Pancreas (tissue), 10 donors: ENCODE measurements at regions not wholly inside any gene's neighbourhood (a gene's known extent, or its start where the extent isn't known, plus 50 kb on each side); places are given as distances from the start of the nearest gene placed in this dataset.

Experiments used
- ATAC-seq, 4 donors: fragments of 200-7000 bp; cut with Tn5 transposase; one replicate each; pipeline versions ENCODE4 v1.8.0 to v1.9.1; 2020; ENCODE audit warnings: mild to moderate bottlenecking in 4 of 4, moderate library complexity in 4 of 4
- DNase-seq, 6 donors: peaks; one replicate each; pipeline ENCODE4 v3.0.0-alpha.2; 2020
- FAIRE-seq: peaks from 2 replicates; lab custom pipeline; 2012; peaks lifted over from hg19 to GRCh38; lab: Jason Lieb, UNC
- H3K27ac ChIP-seq, 4 donors: fragments of 200-600 bp; sonication (generic); 1 replicate in 3 of 4; 2 replicates in 1 of 4; pipeline versions ENCODE4 v1.5.0 to v1.8.0; 2020
- H3K27me3 ChIP-seq, 4 donors: fragments of 200-600 bp; one replicate each; pipeline ENCODE4 v1.8.0; 2021
- H3K36me3 ChIP-seq, 3 donors: fragments of 200-600 bp; sonication (generic) in 1 of 3; one replicate each; pipeline versions ENCODE4 v1.5.0 to v1.8.0; 2020 to 2021
- H3K4me1 ChIP-seq, 3 donors: fragments of 200-600 bp; one replicate each; pipeline ENCODE4 v1.8.0; 2021
- H3K4me3 ChIP-seq, 4 donors: fragments of 200-600 bp; sonication (generic) in 2 of 4; one replicate each; pipeline versions ENCODE4 v1.5.0 to v1.8.0; 2020 to 2021
- H3K9me3 ChIP-seq, 4 donors: fragments of 200-600 bp; one replicate each; pipeline ENCODE4 v1.8.0; 2021
- WGBS, 2 donors: extraction: QIAGEN DNeasy Blood & Tissue Kit; methylation state at CpG; one replicate each; pipeline ENCODE4 v1.1.7; 2013; 5-methylcytosine and 5-hydroxymethylcytosine counted together
- intact Hi-C, 3 donors: fragments of 100-400 bp; cut with DNase I; formaldehyde crosslinking; loops; one replicate each; pipeline versions ENCODE4 v1.11.1 to v1.14.2; 2022
- TF ChIP-seq, protein P1 (sequence below), 4 donors: fragments of 200-600 bp; sonication (generic) in 3 of 4; IDR thresholded peaks; one replicate each; pipeline versions ENCODE4 v1.5.0 to v1.8.0; 2021; ENCODE audit warnings: antibody characterized with exemption in 4 of 4
- donor health status: healthy with polysubstance abuse.
- donor health status: DM: no; HTN: no; CAD: no; lungs with moderate emphysema.
- donor health status: DM: no; HTN: no; CAD: no.
- donor health status: control.
- donor health status: control.
- donor health status: Bipolar disorder and iron deficiency.
- donor health status: DM: yes; HTN: yes; CAD: no.
- donor health status: DM: no; HTN: no; CAD: no.
- donor health status: DM: no; HTN: no; CAD: no.
- donor health status: DM: yes; HTN: yes; CAD: no.

DNA sequence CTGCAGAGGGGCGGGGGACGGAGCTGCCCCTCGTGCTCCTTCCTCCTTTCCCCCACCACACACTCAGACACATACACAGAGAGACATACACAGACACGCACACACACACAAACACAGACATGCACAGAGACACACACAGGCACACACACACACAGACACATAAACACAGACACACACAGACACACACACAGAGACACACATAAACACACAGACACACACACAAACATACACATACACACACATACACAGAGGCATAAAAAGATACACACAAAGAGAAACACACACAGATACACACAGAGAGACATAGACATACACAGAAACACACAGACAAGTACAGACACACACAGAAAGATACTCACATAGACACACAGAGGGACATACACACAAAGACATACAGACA lies 136.0 kb downstream of the UQCRFS1 start:
- Histone ChIP-seq H3K4me1 (no peaks in the 10 kb centered on the region), H3K4me3 (no peak overlapping the region), H3K9me3 (no peaks in the 10 kb centered on the region), H3K36me3 (no peaks in the 10 kb centered on the region), H3K27me3 (peaks cover 0 to 4% (median 0%) of the 10 kb centered on the region in 4 donors), H3K27ac (no peak overlapping the region)
- FAIRE-seq (no peak), DNase-seq (no peak), ATAC-seq (no peak)
- TF ChIP-seq, protein P1, sequence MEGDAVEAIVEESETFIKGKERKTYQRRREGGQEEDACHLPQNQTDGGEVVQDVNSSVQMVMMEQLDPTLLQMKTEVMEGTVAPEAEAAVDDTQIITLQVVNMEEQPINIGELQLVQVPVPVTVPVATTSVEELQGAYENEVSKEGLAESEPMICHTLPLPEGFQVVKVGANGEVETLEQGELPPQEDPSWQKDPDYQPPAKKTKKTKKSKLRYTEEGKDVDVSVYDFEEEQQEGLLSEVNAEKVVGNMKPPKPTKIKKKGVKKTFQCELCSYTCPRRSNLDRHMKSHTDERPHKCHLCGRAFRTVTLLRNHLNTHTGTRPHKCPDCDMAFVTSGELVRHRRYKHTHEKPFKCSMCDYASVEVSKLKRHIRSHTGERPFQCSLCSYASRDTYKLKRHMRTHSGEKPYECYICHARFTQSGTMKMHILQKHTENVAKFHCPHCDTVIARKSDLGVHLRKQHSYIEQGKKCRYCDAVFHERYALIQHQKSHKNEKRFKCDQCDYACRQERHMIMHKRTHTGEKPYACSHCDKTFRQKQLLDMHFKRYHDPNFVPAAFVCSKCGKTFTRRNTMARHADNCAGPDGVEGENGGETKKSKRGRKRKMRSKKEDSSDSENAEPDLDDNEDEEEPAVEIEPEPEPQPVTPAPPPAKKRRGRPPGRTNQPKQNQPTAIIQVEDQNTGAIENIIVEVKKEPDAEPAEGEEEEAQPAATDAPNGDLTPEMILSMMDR (IDR thresholded peaks at IDR 0.05): no peak
- intact Hi-C loops: no loop called here
- WGBS, 2 donors: 73 to 92% methylated on average over 4 of the region's 4 CpGs

DNA sequence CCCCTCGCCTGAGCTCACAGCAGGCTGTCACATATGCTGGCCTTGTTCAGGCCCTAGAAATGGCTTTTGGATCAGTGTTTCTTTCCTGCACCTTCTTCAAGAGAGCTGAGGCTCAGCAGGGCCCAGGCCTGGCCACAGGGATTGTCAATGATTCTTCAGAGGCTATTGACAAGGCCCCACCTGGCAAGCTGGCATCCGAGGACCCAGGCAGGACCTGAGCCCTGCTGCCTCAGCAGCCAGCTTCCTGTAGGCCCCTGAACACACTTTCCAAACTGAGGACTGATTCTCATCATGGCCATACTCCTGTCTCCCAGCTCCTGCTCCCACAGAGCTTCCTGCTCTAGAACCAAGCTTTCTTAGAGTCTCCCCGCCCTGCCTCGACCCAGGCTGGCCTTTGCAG lies 136.8 kb downstream of the UQCRFS1 start:
- Histone ChIP-seq H3K27ac (no peak overlapping the region), H3K4me3 (no peak overlapping the region), H3K27me3 (peaks cover 0 to under 1% (median 0%) of the 10 kb centered on the region in 4 donors), H3K9me3 (no peaks in the 10 kb centered on the region), H3K4me1 (no peaks in the 10 kb centered on the region), H3K36me3 (no peaks in the 10 kb centered on the region)
- DNase-seq (no peak), ATAC-seq (no peak), FAIRE-seq (no peak)
- TF ChIP-seq, protein P1 (IDR thresholded peaks at IDR 0.05): no peak
- intact Hi-C loops: no loop called here
- 59 to 76% methylated on average over 4 of the region's 4 CpGs for WGBS, 2 donors

DNA sequence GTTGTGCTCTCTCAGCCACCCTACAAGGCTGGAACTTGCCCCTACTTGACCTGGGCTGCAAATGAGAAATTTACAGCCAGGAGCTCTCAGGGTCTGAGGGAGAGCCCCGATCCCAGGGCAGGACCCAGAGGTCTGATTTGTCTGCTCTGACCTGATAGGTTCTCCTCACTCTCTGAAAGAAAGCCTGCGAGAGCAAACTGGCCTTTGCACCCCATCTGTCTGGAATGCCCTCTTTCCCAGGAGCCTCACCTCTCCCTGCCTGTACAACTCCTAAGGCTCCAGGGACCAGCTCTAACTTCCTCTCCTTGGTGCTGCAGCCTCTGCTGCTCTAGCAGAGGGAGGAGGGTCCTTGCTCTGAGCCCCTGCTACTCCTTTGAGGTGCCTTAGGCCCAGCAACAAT lies 137.8 kb downstream of the UQCRFS1 start:
- Histone ChIP-seq H3K27ac (no peak overlapping the region), H3K36me3 (no peaks in the 10 kb centered on the region), H3K4me1 (no peaks in the 10 kb centered on the region), H3K4me3 (no peak overlapping the region), H3K9me3 (no peaks in the 10 kb centered on the region), H3K27me3 (no peaks in the 10 kb centered on the region)
- no peak for DNase-seq
- TF ChIP-seq, protein P1 (IDR thresholded peaks at IDR 0.05): no peak
- ATAC-seq: no peak
- 21 to 35% methylated on average over 2 of the region's 2 CpGs for WGBS, 2 donors
- intact Hi-C loops: no loop called here
- FAIRE-seq: no peak

DNA sequence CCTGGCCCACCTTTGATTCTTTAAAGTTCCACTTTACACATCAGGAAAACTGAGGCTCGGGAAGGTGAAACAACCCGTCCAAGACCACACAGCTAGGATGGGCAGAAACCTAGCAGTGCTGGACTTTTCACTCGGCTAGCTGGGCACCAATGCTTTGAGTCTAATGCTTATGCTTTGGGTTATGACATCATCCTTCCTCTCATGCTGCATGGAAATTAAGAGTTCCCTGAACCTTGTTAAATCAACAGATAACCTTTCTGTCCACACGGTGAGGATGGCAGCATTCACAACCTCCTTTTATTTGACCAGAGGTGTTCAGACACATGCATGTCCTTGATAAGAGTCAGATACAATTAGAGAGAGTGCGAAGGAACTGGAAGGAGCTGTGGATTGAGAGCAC lies 138.4 kb downstream of the UQCRFS1 start:
- Histone ChIP-seq H3K4me3 (no peak overlapping the region), H3K4me1 (no peaks in the 10 kb centered on the region), H3K36me3 (no peaks in the 10 kb centered on the region), H3K9me3 (no peaks in the 10 kb centered on the region), H3K27ac (no peak overlapping the region), H3K27me3 (no peaks in the 10 kb centered on the region)
- FAIRE-seq (no peak), DNase-seq (no peak), ATAC-seq (no peak)
- TF ChIP-seq, protein P1 (IDR thresholded peaks at IDR 0.05): no peak
- WGBS, 2 donors: 67 to 75% methylated on average over 5 of the region's 5 CpGs
- intact Hi-C loops: no loop called here

DNA sequence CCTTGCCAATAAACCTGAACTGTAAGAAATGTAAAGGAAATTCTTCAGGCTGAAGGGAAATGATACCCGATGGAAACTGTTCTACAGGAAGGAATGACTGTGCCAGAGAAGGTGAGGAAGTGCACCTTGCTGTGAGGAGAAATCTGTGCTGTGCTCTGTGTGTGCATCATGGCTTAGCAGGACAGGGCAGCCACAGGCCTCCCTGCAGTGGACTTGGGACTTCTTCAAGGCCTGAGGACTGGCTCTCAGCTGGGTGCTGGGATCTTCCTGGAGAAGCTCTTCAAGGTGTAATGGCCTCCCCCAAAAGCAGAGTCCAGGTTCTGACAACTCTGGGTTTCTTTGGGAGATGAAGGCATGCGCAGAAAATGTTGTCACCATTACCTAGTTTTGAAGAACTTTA lies 145.1 kb downstream of the UQCRFS1 start:
- H3K9me3 ChIP-seq: no peaks in the 10 kb centered on the region
- H3K27ac ChIP-seq: no peak overlapping the region
- no peaks in the 10 kb centered on the region for H3K36me3 ChIP-seq
- no peaks in the 10 kb centered on the region for H3K4me1 ChIP-seq
- no peaks in the 10 kb centered on the region for H3K27me3 ChIP-seq
- DNase-seq: no peak
- no peak for FAIRE-seq
- TF ChIP-seq, protein P1 (IDR thresholded peaks at IDR 0.05): no peak
- no peak overlapping the region for H3K4me3 ChIP-seq
- WGBS, 2 donors: 79 to 93% methylated on average over 2 of the region's 2 CpGs
- ATAC-seq: no peak
- intact Hi-C loops: no loop called here
